Cardiac septum (tissue), 1 donor: ENCODE measurements at regions not wholly inside any gene's neighbourhood (a gene's known extent, or its start where the extent isn't known, plus 50 kb on each side); places are given as distances from the start of the nearest gene placed in this dataset.
"Not testable (repeated sequence)": the region's sequence is repeated elsewhere in the genome, so short reads cannot be mapped to it uniquely, and the experiment has no call there.

ENCODE experiments used
- DNase-seq: peaks from one replicate; pipeline ENCODE4 v3.0.0-alpha.2; 2020; ENCODE audit warnings: low spot score
- intact Hi-C: fragments of 100-400 bp; cut with DNase I; formaldehyde crosslinking; loops from one replicate; pipeline ENCODE4 v1.14.0; 2022
- donor health status: DM: no; HTN: no; CAD: no.

GRCh38 chr1:144034045-144034444, 62.3 kb upstream of the FAM72C start:
- DNase-seq, intact Hi-C loops: not testable (repeated sequence)

- DNase-seq, intact Hi-C loops: not testable (repeated sequence)
Measured at GRCh38 chr1:144031550-144031949, 59.8 kb upstream of the FAM72C start.

GRCh38 chr1:144026022-144026421, 54.2 kb upstream of the FAM72C start:
- DNase-seq, intact Hi-C loops: not testable (repeated sequence)

GRCh38 chr1:144021690-144022384, 50.1 kb upstream of the FAM72C start:
- DNase-seq, intact Hi-C loops: not testable (repeated sequence)
